ENCODE measurements at regions not wholly inside any gene's neighbourhood (a gene's known extent, or its start where the extent isn't known, plus 50 kb on each side); places are given as distances from the start of the nearest gene placed in this dataset.

DNA sequence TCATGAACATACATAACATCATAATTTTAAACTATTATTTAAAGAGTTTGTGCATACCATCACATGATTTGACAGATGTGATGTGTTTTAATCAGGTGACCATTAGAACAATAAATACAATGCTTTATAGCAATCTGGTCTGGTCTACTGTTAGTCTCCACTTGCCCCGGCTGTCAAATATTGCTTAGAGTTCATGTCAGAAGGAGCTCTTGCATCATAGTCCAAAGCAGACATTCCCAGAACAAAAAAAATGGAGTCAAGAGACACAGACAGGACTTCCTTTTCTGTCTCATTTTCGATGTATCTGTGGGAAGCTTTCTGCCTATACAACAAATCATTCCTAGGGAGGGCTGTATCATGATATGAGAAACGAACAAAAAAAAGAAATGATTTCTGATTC lies 979.2 kb upstream of the WWC1 start:
- no peak overlapping the region for H3K4me3 ChIP-seq (ENCODE audit: insufficient read depth in 1 of 2, low read depth in 1 of 2, low read length in 2 of 2)
- H2AK5ac ChIP-seq (ENCODE audit: low read length, severe bottlenecking), result no peak overlapping the region
- no peak overlapping the region for H2BK5ac ChIP-seq (ENCODE audit: low read depth, low read length, poor library complexity, severe bottlenecking)
- H3K4ac ChIP-seq (ENCODE audit: low read depth in 1 of 2, low read length in 2 of 2), result no peak overlapping the region
- H3K18ac ChIP-seq (ENCODE audit: low read depth in 1 of 2, low read length in 2 of 2), result no peak overlapping the region
- 79% methylated on average over 1 of the region's 3 CpGs for WGBS
- no peak overlapping the region for H2BK12ac ChIP-seq (ENCODE audit: low read length in 2 of 2)
- H3K27ac ChIP-seq (ENCODE audit: low read length, poor library complexity, severe bottlenecking), result no peak overlapping the region
- no peak overlapping the region for H3K9ac ChIP-seq (ENCODE audit: low read length)
- no peaks in the 10 kb centered on the region for H3K4me1 ChIP-seq (ENCODE audit: control insufficient read depth, insufficient read depth, low read depth, low read length)
- DNase-seq, result peak; percentile 34
- H3K9me3 ChIP-seq (ENCODE audit: control insufficient read depth, low read length), result no peaks in the 10 kb centered on the region
- H3K4me2 ChIP-seq (ENCODE audit: low read length, poor library complexity, severe bottlenecking), result no peak overlapping the region
- H3K36me3 ChIP-seq (ENCODE audit: control insufficient read depth in 1 of 2, insufficient read depth in 2 of 2, low read depth in 1 of 2, low read length in 2 of 2), result no peaks in the 10 kb centered on the region
- no peak overlapping the region for H2BK120ac ChIP-seq (ENCODE audit: low read depth, low read length)
- H3K23ac ChIP-seq (ENCODE audit: low read length in 2 of 2), result no peak overlapping the region
- no peak overlapping the region for H2BK15ac ChIP-seq (ENCODE audit: low read depth, poor library complexity, severe bottlenecking)
- H4K8ac ChIP-seq (ENCODE audit: low read length), result no peak overlapping the region
- no peaks in the 10 kb centered on the region for H3K79me1 ChIP-seq (replicated peaks; ENCODE audit: low read length, poor library complexity, severe bottlenecking)
- no peak overlapping the region for H3K14ac ChIP-seq (ENCODE audit: low read length in 2 of 2)
- peaks cover 4 to 8% of the 10 kb centered on the region in 2 experiments for H3K27me3 ChIP-seq (ENCODE audit: control insufficient read depth in 1 of 2, insufficient read depth in 1 of 2, low read length in 2 of 2)
- H4K91ac ChIP-seq (ENCODE audit: low read length), result no peak overlapping the region
- H2AFZ ChIP-seq (ENCODE audit: low read depth, low read length), result no peak overlapping the region

DNA sequence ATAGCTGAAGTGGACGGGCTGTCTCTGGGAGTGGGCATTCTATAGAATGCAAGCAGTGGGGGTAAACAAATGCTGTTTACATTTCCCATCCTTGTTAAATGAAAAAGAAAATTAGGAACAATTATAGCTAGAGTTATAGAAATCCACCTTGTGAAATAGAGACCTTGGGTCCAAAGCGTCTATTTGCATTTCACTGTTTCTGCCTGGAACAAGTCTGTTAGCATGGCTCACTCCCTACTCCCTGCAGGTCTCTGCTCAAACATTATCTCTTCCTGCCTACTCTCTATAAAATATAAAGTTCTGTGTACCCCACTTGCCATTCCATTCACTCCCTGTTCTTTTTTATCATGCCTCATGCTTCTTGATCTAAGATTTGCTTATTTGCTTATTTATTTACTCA lies 975.7 kb upstream of the WWC1 start:
- Histone ChIP-seq H2AFZ (ENCODE audit: low read depth, low read length) (no peak overlapping the region), H3K27me3 (ENCODE audit: control insufficient read depth in 1 of 2, insufficient read depth in 1 of 2, low read length in 2 of 2) (no peaks in the 10 kb centered on the region), H4K8ac (ENCODE audit: low read length) (no peak overlapping the region), H2AK5ac (ENCODE audit: low read length, severe bottlenecking) (no peak overlapping the region), H3K79me1 (replicated peaks; ENCODE audit: low read length, poor library complexity, severe bottlenecking) (no peaks in the 10 kb centered on the region), H3K14ac (ENCODE audit: low read length in 2 of 2) (no peak overlapping the region), H2BK120ac (ENCODE audit: low read depth, low read length) (no peak overlapping the region), H2BK5ac (ENCODE audit: low read depth, low read length, poor library complexity, severe bottlenecking) (no peak overlapping the region), H3K18ac (ENCODE audit: low read depth in 1 of 2, low read length in 2 of 2) (no peak overlapping the region), H3K4ac (ENCODE audit: low read depth in 1 of 2, low read length in 2 of 2) (no peak overlapping the region), H3K4me1 (ENCODE audit: control insufficient read depth, insufficient read depth, low read depth, low read length) (no peaks in the 10 kb centered on the region), H3K9ac (ENCODE audit: low read length) (no peak overlapping the region), H2BK12ac (ENCODE audit: low read length in 2 of 2) (no peak overlapping the region), H3K36me3 (ENCODE audit: control insufficient read depth in 1 of 2, insufficient read depth in 2 of 2, low read depth in 1 of 2, low read length in 2 of 2) (no peaks in the 10 kb centered on the region), H3K23ac (ENCODE audit: low read length in 2 of 2) (no peak overlapping the region), H3K4me3 (ENCODE audit: insufficient read depth in 1 of 2, low read depth in 1 of 2, low read length in 2 of 2) (no peak overlapping the region), H3K27ac (ENCODE audit: low read length, poor library complexity, severe bottlenecking) (no peak overlapping the region), H3K9me3 (ENCODE audit: control insufficient read depth, low read length) (no peaks in the 10 kb centered on the region), H3K4me2 (ENCODE audit: low read length, poor library complexity, severe bottlenecking) (no peak overlapping the region), H2BK15ac (ENCODE audit: low read depth, poor library complexity, severe bottlenecking) (no peak overlapping the region), H4K91ac (ENCODE audit: low read length) (no peak overlapping the region)
- WGBS, result 94% methylated on average over 1 of the region's 2 CpGs
- no peak for DNase-seq

DNA sequence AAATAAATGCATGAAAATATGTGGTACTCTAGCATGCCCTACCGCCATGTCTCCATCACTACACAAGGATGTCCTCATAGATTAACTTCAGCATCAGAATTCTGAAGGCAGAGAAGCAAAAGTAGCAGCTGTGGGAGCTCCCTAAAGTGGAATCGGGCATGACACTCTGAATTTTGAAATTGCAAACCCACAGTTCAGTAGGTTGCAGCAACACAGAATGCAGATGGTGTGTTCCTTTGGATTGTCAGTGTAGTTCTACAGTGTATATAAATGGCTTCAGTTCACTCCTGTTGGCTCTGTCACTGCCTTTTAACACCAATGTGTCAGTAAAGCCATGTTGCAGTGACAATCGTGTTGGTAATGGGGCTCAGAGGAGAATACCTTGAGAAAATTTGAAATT lies 973.6 kb upstream of the WWC1 start:
- no peaks in the 10 kb centered on the region for H3K36me3 ChIP-seq (ENCODE audit: control insufficient read depth in 1 of 2, insufficient read depth in 2 of 2, low read depth in 1 of 2, low read length in 2 of 2)
- H2BK120ac ChIP-seq (ENCODE audit: low read depth, low read length), result no peak overlapping the region
- H3K23ac ChIP-seq (ENCODE audit: low read length in 2 of 2), result no peak overlapping the region
- no peaks in the 10 kb centered on the region for H3K27me3 ChIP-seq (ENCODE audit: control insufficient read depth in 1 of 2, insufficient read depth in 1 of 2, low read length in 2 of 2)
- H2AFZ ChIP-seq (ENCODE audit: low read depth, low read length), result no peak overlapping the region
- H3K14ac ChIP-seq (ENCODE audit: low read length in 2 of 2), result no peak overlapping the region
- H3K18ac ChIP-seq (ENCODE audit: low read depth in 1 of 2, low read length in 2 of 2), result no peak overlapping the region
- H3K9ac ChIP-seq (ENCODE audit: low read length), result no peak overlapping the region
- H3K4me3 ChIP-seq (ENCODE audit: insufficient read depth in 1 of 2, low read depth in 1 of 2, low read length in 2 of 2), result no peak overlapping the region
- no peaks in the 10 kb centered on the region for H3K9me3 ChIP-seq (ENCODE audit: control insufficient read depth, low read length)
- no peak overlapping the region for H3K4ac ChIP-seq (ENCODE audit: low read depth in 1 of 2, low read length in 2 of 2)
- H3K79me1 ChIP-seq (replicated peaks; ENCODE audit: low read length, poor library complexity, severe bottlenecking), result no peaks in the 10 kb centered on the region
- H2BK15ac ChIP-seq (ENCODE audit: low read depth, poor library complexity, severe bottlenecking), result no peak overlapping the region
- no peak overlapping the region for H4K8ac ChIP-seq (ENCODE audit: low read length)
- H3K4me1 ChIP-seq (ENCODE audit: control insufficient read depth, insufficient read depth, low read depth, low read length), result no peaks in the 10 kb centered on the region
- no peak overlapping the region for H3K4me2 ChIP-seq (ENCODE audit: low read length, poor library complexity, severe bottlenecking)
- H3K27ac ChIP-seq (ENCODE audit: low read length, poor library complexity, severe bottlenecking), result no peak overlapping the region
- H2AK5ac ChIP-seq (ENCODE audit: low read length, severe bottlenecking), result no peak overlapping the region
- 68% methylated on average over 3 of the region's 3 CpGs for WGBS
- no peak overlapping the region for H4K91ac ChIP-seq (ENCODE audit: low read length)
- H2BK12ac ChIP-seq (ENCODE audit: low read length in 2 of 2), result no peak overlapping the region
- no peak overlapping the region for H2BK5ac ChIP-seq (ENCODE audit: low read depth, low read length, poor library complexity, severe bottlenecking)
- no peak for DNase-seq

DNA sequence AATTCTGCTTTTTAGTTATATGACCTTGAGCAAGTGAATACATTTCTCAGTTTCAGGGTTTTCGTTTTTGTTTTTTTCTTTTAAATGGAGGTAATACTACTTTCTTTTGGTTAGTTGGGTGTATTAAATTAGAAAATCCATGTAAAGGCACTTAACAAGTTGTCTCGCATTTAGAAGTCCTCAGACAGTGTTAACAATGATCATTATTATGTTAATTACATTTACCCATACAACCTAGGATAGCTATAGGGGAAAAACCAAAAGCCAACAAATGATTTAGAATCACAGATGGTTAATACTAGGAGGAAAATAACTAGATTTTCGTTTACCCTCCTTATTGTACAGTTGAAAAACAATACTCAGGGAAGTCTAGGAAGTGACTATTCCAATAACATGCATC lies 972.2 kb upstream of the WWC1 start:
- Histone ChIP-seq H3K23ac (ENCODE audit: low read length in 2 of 2) (no peak overlapping the region), H3K79me1 (replicated peaks; ENCODE audit: low read length, poor library complexity, severe bottlenecking) (no peaks in the 10 kb centered on the region), H3K18ac (ENCODE audit: low read depth in 1 of 2, low read length in 2 of 2) (no peak overlapping the region), H2AK5ac (ENCODE audit: low read length, severe bottlenecking) (no peak overlapping the region), H3K27me3 (ENCODE audit: control insufficient read depth in 1 of 2, insufficient read depth in 1 of 2, low read length in 2 of 2) (no peaks in the 10 kb centered on the region), H2BK120ac (ENCODE audit: low read depth, low read length) (no peak overlapping the region), H3K4me2 (ENCODE audit: low read length, poor library complexity, severe bottlenecking) (no peak overlapping the region), H3K27ac (ENCODE audit: low read length, poor library complexity, severe bottlenecking) (no peak overlapping the region), H4K91ac (ENCODE audit: low read length) (no peak overlapping the region), H2BK12ac (ENCODE audit: low read length in 2 of 2) (no peak overlapping the region), H3K4ac (ENCODE audit: low read depth in 1 of 2, low read length in 2 of 2) (no peak overlapping the region), H3K4me1 (ENCODE audit: control insufficient read depth, insufficient read depth, low read depth, low read length) (no peaks in the 10 kb centered on the region), H2AFZ (ENCODE audit: low read depth, low read length) (no peak overlapping the region), H2BK5ac (ENCODE audit: low read depth, low read length, poor library complexity, severe bottlenecking) (no peak overlapping the region), H2BK15ac (ENCODE audit: low read depth, poor library complexity, severe bottlenecking) (no peak overlapping the region), H4K8ac (ENCODE audit: low read length) (no peak overlapping the region), H3K36me3 (ENCODE audit: control insufficient read depth in 1 of 2, insufficient read depth in 2 of 2, low read depth in 1 of 2, low read length in 2 of 2) (no peaks in the 10 kb centered on the region), H3K9me3 (ENCODE audit: control insufficient read depth, low read length) (no peaks in the 10 kb centered on the region), H3K4me3 (ENCODE audit: insufficient read depth in 1 of 2, low read depth in 1 of 2, low read length in 2 of 2) (no peak overlapping the region), H3K14ac (ENCODE audit: low read length in 2 of 2) (no peak overlapping the region), H3K9ac (ENCODE audit: low read length) (no peak overlapping the region)
- DNase-seq, result no peak
- WGBS, result 60% methylated on average over 1 of the region's 3 CpGs
